Breast epithelium (tissue), 3 donors: ENCODE measurements at regions not wholly inside any gene's neighbourhood (a gene's known extent, or its start where the extent isn't known, plus 50 kb on each side); places are given as distances from the start of the nearest gene placed in this dataset.

Source experiments
- CTCF ChIP-seq, 3 donors: fragments of 450-650 bp; IDR thresholded peaks; one replicate each; pipeline ENCODE4 v1.5.1; 2016 to 2017; ENCODE audit warnings: antibody characterized with exemption in 3 of 3, mild to moderate bottlenecking in 3 of 3, moderate library complexity in 3 of 3
- POLR2A ChIP-seq: fragments of 450-650 bp; IDR thresholded peaks from one replicate; pipeline ENCODE4 v1.6.1; 2016; ENCODE audit warnings: antibody characterized with exemption, mild to moderate bottlenecking, moderate library complexity

GRCh38 chr4:29908276-29908675 lies 811.9 kb upstream of the PCDH7 start:
- no peak for TF ChIP-seq CTCF (IDR thresholded peaks at IDR 0.05)
- no peak for TF ChIP-seq POLR2A
